GM18498 (cell line): ENCODE measurements at regions not wholly inside any gene's neighbourhood (a gene's known extent, or its start where the extent isn't known, plus 50 kb on each side); places are given as distances from the start of the nearest gene placed in this dataset.

ENCODE experiments used
- ATAC-seq: cut with Tn5 transposase; IDR thresholded peaks from one replicate; pipeline ENCODE4 v1.9.1; 2021; ENCODE audit warnings: mild to moderate bottlenecking, moderate library complexity; ENCODE audit not compliant: unreplicated experiment

GRCh38 chr5:11962122-11962521, 57.9 kb upstream of the CTNND2 start:
- no peak for ATAC-seq

DNA sequence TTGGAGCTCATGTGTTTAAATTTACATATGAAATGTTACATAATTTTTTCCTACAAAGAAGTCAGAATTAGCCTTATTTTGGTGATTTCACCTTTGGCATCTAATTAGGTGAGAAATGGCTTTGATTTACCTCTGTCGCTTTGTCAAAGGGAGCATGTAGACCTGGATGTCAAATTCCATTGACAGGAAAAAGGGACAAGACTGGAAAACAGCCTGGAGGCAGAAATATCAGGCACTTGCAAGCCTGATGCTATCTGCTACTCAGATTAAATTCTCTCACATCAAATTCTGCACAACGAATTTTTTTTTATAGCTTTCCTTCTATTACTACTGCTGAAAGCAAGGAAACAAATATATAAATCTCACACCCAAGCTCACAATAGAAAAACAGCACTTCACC, 54.1 kb upstream of the CTNND2 start:
- ATAC-seq: no peak

GRCh38 chr5:11955331-11955730, 51.1 kb upstream of the CTNND2 start:
- ATAC-seq: no peak
